K562 (cell line): ENCODE measurements at regions not wholly inside any gene's neighbourhood (a gene's known extent, or its start where the extent isn't known, plus 50 kb on each side); places are given as distances from the start of the nearest gene placed in this dataset.

Experiments
- ATAC-seq: fragments of 200-7000 bp; cut with Tn5 transposase; 3 replicates; pipeline ENCODE4 v1.9.1; 2020; ENCODE audit warnings: moderate library complexity
- BruUV-seq: library from RNA; stranded (reverse); fragments of 400-500 nt; replicated peaks from 2 replicates; lab custom pipeline; 2021; lab: Mats Ljungman, UMichigan
- CTCF ChIA-PET: fragments of 300-600 bp; formaldehyde crosslinking; extraction: SDS; loops from one replicate; lab custom pipeline; 2021; ENCODE audit warnings: low intra/inter-chr PET ratio; lab: Yijun Ruan, JAX
- POLR2A ChIA-PET: fragments of 300-600, 350-650 bp; sonication (Branson Sonifier 250); formaldehyde crosslinking; extraction: SDS; loops from one replicate; lab custom pipeline; 2021; ENCODE audit warnings: antibody characterized with exemption, inconsistent platforms; lab: Yijun Ruan, JAX
- DNase-seq, 4 experiments: peaks; one replicate each; pipeline versions ENCODE4 v3.0.0 to v3.0.0-alpha.2; 2011 to 2018; ENCODE audit warnings: low spot score in 3 of 4, mixed read lengths in 3 of 4; ENCODE audit errors: extremely low read depth in 1 of 4
- FAIRE-seq: peaks from 2 replicates; lab custom pipeline; 2011; peaks lifted over from hg19 to GRCh38; lab: Jason Lieb, UNC
- H2AFZ ChIP-seq: 2 replicates; pipeline ENCODE4 v1.6.0; 2011; ENCODE audit warnings: low read depth, low read length, control low read depth, inconsistent platforms
- H3K27ac ChIP-seq: fragments of 200-600 bp; 3 replicates; pipeline ENCODE4 v1.8.0; 2011; ENCODE audit warnings: low read depth, mild to moderate bottlenecking, control low read depth, inconsistent platforms, low read length, moderate library complexity, mixed read lengths; ENCODE audit errors: extremely low read depth
- H3K27me3 ChIP-seq, 2 experiments: fragments of 300-600 bp in 1 of 2; 2 replicates in 1 of 2; 3 replicates in 1 of 2; pipeline versions ENCODE4 v1.6.0 to v1.8.0; 2011; ENCODE audit warnings: inconsistent platforms in 2 of 2, low read length in 2 of 2, mild to moderate bottlenecking in 1 of 2, mixed read lengths in 1 of 2, moderate library complexity in 1 of 2; ENCODE audit not compliant: control insufficient read depth in 2 of 2, insufficient read depth in 2 of 2
- H3K36me3 ChIP-seq: fragments of 300-600 bp; 3 replicates; pipeline ENCODE4 v1.8.0; 2011; ENCODE audit warnings: mild to moderate bottlenecking, low read length, inconsistent platforms; ENCODE audit not compliant: control insufficient read depth, insufficient read depth
- H3K4me1 ChIP-seq, 2 experiments: fragments of 200-600 bp in 1 of 2; replicated peaks in 1 of 2; 2 replicates in 1 of 2; 3 replicates in 1 of 2; pipeline versions ENCODE4 v1.5.1 to v1.8.0; 2011; ENCODE audit warnings: inconsistent platforms in 2 of 2, low read length in 2 of 2, mild to moderate bottlenecking in 1 of 2, mixed read lengths in 1 of 2, moderate library complexity in 1 of 2; ENCODE audit not compliant: control insufficient read depth in 2 of 2, insufficient read depth in 2 of 2
- H3K4me2 ChIP-seq: 2 replicates; pipeline ENCODE4 v1.6.1; 2011; ENCODE audit warnings: low read length, control low read depth, inconsistent platforms, mixed read lengths; ENCODE audit not compliant: insufficient read depth
- H3K4me3 ChIP-seq: fragments of 200-600 bp; sonication (generic), shearing (Covaris generic); 2 replicates; pipeline ENCODE4 v1.5.1; 2016; ENCODE audit warnings: control low read depth, inconsistent platforms
- H3K79me2 ChIP-seq: fragments of 200-600 bp; 3 replicates; pipeline ENCODE4 v1.8.0; 2011; ENCODE audit warnings: low read length, inconsistent platforms; ENCODE audit not compliant: control insufficient read depth, insufficient read depth
- H3K9ac ChIP-seq, 2 experiments: 2 replicates each; pipeline versions ENCODE4 v1.6.0 to v1.6.1; 2011; ENCODE audit warnings: low read depth in 2 of 2, low read length in 2 of 2, control low read depth in 1 of 2, inconsistent platforms in 1 of 2, mild to moderate bottlenecking in 1 of 2, mixed read lengths in 1 of 2; ENCODE audit not compliant: insufficient read depth in 1 of 2
- H3K9me1 ChIP-seq: one replicate; pipeline ENCODE4 v1.6.0; 2011; ENCODE audit warnings: inconsistent platforms, mild to moderate bottlenecking, low read length, moderate library complexity; ENCODE audit not compliant: control insufficient read depth, insufficient read depth
- H3K9me3 ChIP-seq: replicated peaks from 2 replicates; pipeline ENCODE4 v1.5.1; 2011; ENCODE audit warnings: low read depth, low read length, inconsistent platforms; ENCODE audit not compliant: control insufficient read depth, insufficient read depth
- H4K20me1 ChIP-seq: replicated peaks from 2 replicates; pipeline ENCODE4 v1.6.1; 2011; ENCODE audit warnings: low read length, inconsistent platforms, mixed read lengths; ENCODE audit not compliant: control insufficient read depth, insufficient read depth
- AFF1 ChIP-seq, 2 experiments: fragments of 450-650 bp; IDR thresholded peaks; 2 replicates each; pipeline ENCODE4 v1.6.1; 2018; ENCODE audit warnings: mild to moderate bottlenecking in 2 of 2, low read depth in 1 of 2; ENCODE audit not compliant: partially characterized antibody in 2 of 2
- BHLHE40 ChIP-seq: IDR thresholded peaks from 2 replicates; pipeline ENCODE4 v1.6.1; 2011; ENCODE audit warnings: low read length, improper control_type of control experiment
- E2F4 ChIP-seq: sonication (generic); formaldehyde crosslinking; IDR thresholded peaks from 2 replicates; pipeline ENCODE4 v1.8.0; 2022; ENCODE audit warnings: mild to moderate bottlenecking, low read depth, missing genetic modification reagents
- EGR1 ChIP-seq: fragments of 450-650 bp; conservative IDR thresholded peaks from 2 replicates; pipeline ENCODE4 v1.6.1; 2017; ENCODE audit warnings: mild to moderate bottlenecking
- KAT7 ChIP-seq: sonication (generic); formaldehyde crosslinking; IDR thresholded peaks from 2 replicates; pipeline ENCODE4 v1.8.0; 2022; ENCODE audit warnings: missing genetic modification reagents, mild to moderate bottlenecking, borderline replicate concordance
- MXI1 ChIP-seq: IDR thresholded peaks from 2 replicates; pipeline ENCODE4 v1.6.1; 2011; ENCODE audit warnings: low read depth, mild to moderate bottlenecking, improper control_type of control experiment, low read length
- SAP30 ChIP-seq: fragments of 200-600 bp; sonication (generic); IDR thresholded peaks from 2 replicates; pipeline ENCODE4 v1.6.1; 2012; ENCODE audit warnings: borderline replicate concordance, low read depth, mild to moderate bottlenecking, moderate library complexity, low read length, control low read depth, inconsistent platforms; ENCODE audit not compliant: insufficient read depth, poor library complexity, severe bottlenecking
- SMAD4 ChIP-seq: fragments of 250-450 bp; sonication (Bioruptor Pico); conservative IDR thresholded peaks from 2 replicates; pipeline ENCODE4 v1.8.0; 2021; ENCODE audit warnings: inconsistent platforms, mild to moderate bottlenecking, moderate library complexity
- STAG1 ChIP-seq: sonication (generic); formaldehyde crosslinking; IDR thresholded peaks from 2 replicates; pipeline ENCODE4 v1.5.0; 2020; ENCODE audit warnings: missing genetic modification reagents, borderline replicate concordance
- ZNF232 ChIP-seq: sonication (generic); formaldehyde crosslinking; IDR thresholded peaks from 2 replicates; pipeline ENCODE4 v1.8.0; 2022; ENCODE audit warnings: mild to moderate bottlenecking, missing genetic modification reagents
- WGBS: fragments of 100-300 bp; shearing (Covaris generic); methylation state at CpG from one replicate; pipeline ENCODE4 v1.1.6; 2016; ENCODE audit warnings: low coverage, mixed read lengths; ENCODE audit not compliant: insufficient coverage; ENCODE audit errors: missing lambda C conversion rate; 5-methylcytosine and 5-hydroxymethylcytosine counted together
- in situ Hi-C: fragments of 300-500 bp; cut with MboI; formaldehyde crosslinking; loops from 4 replicates; pipeline ENCODE4 v1.15.0; 2018; ENCODE audit warnings: inconsistent platforms, mixed read lengths
- intact Hi-C: fragments of 100-400 bp; cut with micrococcal nuclease; formaldehyde crosslinking; loops from 2 replicates; pipeline ENCODE4 v1.14.2; 2022

DNA sequence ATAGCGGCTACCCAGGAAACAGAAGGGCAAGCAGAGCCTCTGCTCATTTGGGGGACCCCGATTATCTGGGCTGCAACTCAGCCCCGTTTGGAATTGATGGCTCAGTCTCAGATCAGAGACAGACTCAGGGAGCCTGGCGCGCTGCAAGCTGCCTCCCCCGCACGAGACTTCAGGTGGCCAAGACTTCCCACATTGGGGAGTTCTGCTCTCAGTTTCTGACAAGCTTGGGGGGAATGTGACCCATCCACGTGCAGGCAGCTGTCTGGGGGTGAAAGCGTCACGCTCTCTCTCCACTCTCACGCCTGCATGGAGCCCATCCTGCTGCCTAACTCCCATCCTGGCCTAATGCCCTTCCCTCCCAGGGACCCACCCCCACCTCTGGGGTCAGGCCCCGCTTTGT is 157.6 kb upstream of the GSE1 start:
- BruUV-seq = no TSS peak
- Histone ChIP-seq H4K20me1 (peaks cover 10% of the 10 kb centered on the region; the same call in 1 of the 2 replicates), H3K4me2 (no peak overlapping the region), H3K27me3 (no peaks in the 10 kb centered on the region), H3K79me2 (peaks cover 3% of the 10 kb centered on the region; the same call in 2 of the 3 replicates), H3K27ac (no peak overlapping the region), H3K4me3 (no peak overlapping the region), H3K9ac (peak overlapping the region in 1 of 2 experiments; percentile 53; a peak in 2 of 4 replicates), H3K4me1 (peaks cover 21 to 82% of the 10 kb centered on the region in 2 experiments), H3K36me3 (no peaks in the 10 kb centered on the region), H3K9me1 (peaks cover 4% of the 10 kb centered on the region), H2AFZ (no peak overlapping the region), H3K9me3 (no peaks in the 10 kb centered on the region)
- in situ Hi-C loops (no loop called here), intact Hi-C loops (no loop called here)
- ATAC-seq (peak; percentile 12; the same call in 1 of the 3 replicates), DNase-seq (peak in 1 of 4 experiments; percentile 35), FAIRE-seq (peak; percentile 75)
- CTCF ChIA-PET = no interaction called here
- POLR2A ChIA-PET = interaction anchor here (0.6 to 1.5 kb wide), 6 partner anchors 9 to 161 kb away, joined by 3 to 7 read pairs (median 4); no protein-coding TSS in a partner anchor
- 25% methylated on average over 12 of the region's 12 CpGs for WGBS
- TF ChIP-seq STAG1 (CRISPR knock-in tag) (no peak), BHLHE40 (peak; percentile 74), EGR1 (peak; percentile 40; the same call in 1 of the 2 replicates)

GRCh38 chr16:85457366-85457765 is 155.8 kb upstream of the GSE1 start:
- POLR2A ChIA-PET = interaction anchor here (1.0 to 1.5 kb wide), 3 partner anchors 10 to 96 kb away, joined by 3 to 4 read pairs (median 4); no protein-coding TSS in a partner anchor
- no TSS peak for BruUV-seq
- no peak for TF ChIP-seq ZNF232 (CRISPR knock-in tag)
- no peak for TF ChIP-seq MXI1
- TF ChIP-seq SAP30 = no peak
- no peak for TF ChIP-seq SMAD4 (CRISPR knock-in tag)
- TF ChIP-seq AFF1 (IDR thresholded peaks at IDR 0.05; ENCODE audit: low read depth in 1 of 2, partially characterized antibody in 2 of 2) = no peak
- TF ChIP-seq KAT7 = no peak
- no peak for TF ChIP-seq E2F4 (CRISPR knock-in tag)

More at GRCh38 chr16:85457366-85457765, 155.8 kb upstream of the GSE1 start:
- Histone ChIP-seq H3K27ac (no peak overlapping the region), H3K36me3 (no peaks in the 10 kb centered on the region), H3K9me1 (peaks cover 4% of the 10 kb centered on the region), H3K4me1 (peaks cover 39 to 91% of the 10 kb centered on the region in 2 experiments), H2AFZ (no peak overlapping the region), H3K27me3 (no peaks in the 10 kb centered on the region), H3K4me2 (no peak overlapping the region), H3K4me3 (no peak overlapping the region), H3K79me2 (peaks cover 19% of the 10 kb centered on the region; the same call in 2 of the 3 replicates), H4K20me1 (peaks cover 10% of the 10 kb centered on the region; the same call in 1 of the 2 replicates), H3K9ac (0 out of 4 replicates have a peak overlapping the region, but pooled peaks of 1 of the 2 experiments have one; percentile 53), H3K9me3 (no peaks in the 10 kb centered on the region)
- DNase-seq (no peak), FAIRE-seq (no peak), ATAC-seq (no peak)
- CTCF ChIA-PET = no interaction called here
- 64% methylated on average over 7 of the region's 7 CpGs for WGBS
- in situ Hi-C loops (no loop called here), intact Hi-C loops (no loop called here)
